GM23338 (cell line): ENCODE measurements at regions not wholly inside any gene's neighbourhood (a gene's known extent, or its start where the extent isn't known, plus 50 kb on each side); places are given as distances from the start of the nearest gene placed in this dataset.

Source experiments
- ATAC-seq: fragments of 200-7000 bp; cut with Tn5 transposase; 3 replicates; pipeline ENCODE4 v1.9.1; 2020
- DNase-seq: peaks from one replicate; pipeline ENCODE4 v3.0.0-alpha.2; 2015; ENCODE audit warnings: low spot score
- H2AFZ ChIP-seq: fragments of 200-600 bp; sonication (generic); 2 replicates; pipeline ENCODE4 v1.8.0; 2016; ENCODE audit warnings: antibody characterized with exemption, mild to moderate bottlenecking, moderate library complexity
- H3F3A ChIP-seq: fragments of 200-600 bp; sonication (generic); replicated peaks from 2 replicates; pipeline ENCODE4 v1.8.0; 2017; ENCODE audit warnings: antibody characterized with exemption, mixed run types, low read depth
- H3K27ac ChIP-seq: fragments of 200-600 bp; sonication (generic); 2 replicates; pipeline ENCODE4 v1.6.1; 2016; ENCODE audit warnings: low read depth
- H3K27me3 ChIP-seq: fragments of 200-600 bp; sonication (generic); 2 replicates; pipeline ENCODE4 v1.8.0; 2016; ENCODE audit warnings: mild to moderate bottlenecking, mixed run types, moderate library complexity; ENCODE audit not compliant: insufficient read depth
- H3K36me3 ChIP-seq: fragments of 200-600 bp; sonication (generic); 2 replicates; pipeline ENCODE4 v1.8.0; 2016; ENCODE audit warnings: mild to moderate bottlenecking; ENCODE audit not compliant: insufficient read depth
- H3K4me1 ChIP-seq: fragments of 200-600 bp; sonication (generic); 2 replicates; pipeline ENCODE4 v1.8.0; 2016; ENCODE audit warnings: mild to moderate bottlenecking, moderate library complexity; ENCODE audit not compliant: insufficient read depth
- H3K4me2 ChIP-seq: fragments of 200-600 bp; sonication (generic); 2 replicates; pipeline ENCODE4 v1.7.1; 2017; ENCODE audit warnings: mixed run types
- H3K4me3 ChIP-seq: fragments of 200-600 bp; sonication (generic); 2 replicates; pipeline ENCODE4 v1.6.1; 2016; ENCODE audit warnings: mixed run types
- H3K79me2 ChIP-seq: fragments of 200-600 bp; sonication (generic); replicated peaks from 2 replicates; pipeline ENCODE4 v1.8.0; 2017; ENCODE audit warnings: mild to moderate bottlenecking; ENCODE audit not compliant: insufficient read depth
- H3K9me2 ChIP-seq: fragments of 200-600 bp; sonication (generic); 2 replicates; pipeline ENCODE4 v1.8.0; 2017; ENCODE audit not compliant: insufficient read depth
- H4K20me1 ChIP-seq: fragments of 200-600 bp; sonication (generic); replicated peaks from 2 replicates; pipeline ENCODE4 v1.8.0; 2017; ENCODE audit warnings: mild to moderate bottlenecking; ENCODE audit not compliant: insufficient read depth
- H3K27ac Mint-ChIP-seq: 2 replicates; pipeline ENCODE4 v1.8.0; 2020; ENCODE audit warnings: inconsistent platforms, mild to moderate bottlenecking, moderate library complexity, mixed read lengths
- H3K27me3 Mint-ChIP-seq: 3 replicates; pipeline ENCODE4 v1.8.0; 2022; ENCODE audit warnings: low read depth, mild to moderate bottlenecking, moderate library complexity, mixed read lengths, inconsistent platforms; ENCODE audit not compliant: insufficient read depth, poor library complexity
- H3K36me3 Mint-ChIP-seq: 3 replicates; pipeline ENCODE4 v1.8.0; 2021; ENCODE audit warnings: low read depth, mild to moderate bottlenecking, inconsistent platforms, moderate library complexity, mixed read lengths
- H3K4me1 Mint-ChIP-seq: 3 replicates; pipeline ENCODE4 v1.8.0; 2020; ENCODE audit warnings: mild to moderate bottlenecking, inconsistent platforms, mixed read lengths
- H3K4me3 Mint-ChIP-seq: 3 replicates; pipeline ENCODE4 v1.8.0; 2021; ENCODE audit warnings: moderate library complexity, mild to moderate bottlenecking, inconsistent platforms, mixed read lengths
- H3K9me3 Mint-ChIP-seq: 3 replicates; pipeline ENCODE4 v1.8.0; 2020; ENCODE audit warnings: moderate library complexity, mild to moderate bottlenecking, inconsistent platforms, mixed read lengths
- CREB1 ChIP-seq: fragments of 250-450 bp; sonication (Bioruptor Pico); IDR thresholded peaks from 2 replicates; pipeline ENCODE4 v1.5.0; 2020; ENCODE audit warnings: low read depth, mild to moderate bottlenecking, moderate library complexity
- EZH2 ChIP-seq: fragments of 200-600 bp; sonication (generic); IDR thresholded peaks from one replicate; pipeline ENCODE4 v1.8.0; 2017; ENCODE audit warnings: antibody characterized with exemption, mild to moderate bottlenecking, low read depth; ENCODE audit not compliant: unreplicated experiment
- EZH2phosphoT487 ChIP-seq: fragments of 200-600 bp; sonication (generic); IDR thresholded peaks from one replicate; pipeline ENCODE4 v1.8.1; 2018; ENCODE audit warnings: antibody characterized with exemption; ENCODE audit not compliant: unreplicated experiment
- JUNB ChIP-seq: IDR thresholded peaks from one replicate; pipeline ENCODE4 v1.6.1; 2016; ENCODE audit warnings: antibody characterized with exemption; ENCODE audit not compliant: unreplicated experiment
- NANOG ChIP-seq: IDR thresholded peaks from 2 replicates; pipeline ENCODE4 v1.6.1; 2016; ENCODE audit warnings: antibody characterized with exemption, borderline replicate concordance
- POLR2AphosphoS5 ChIP-seq: IDR thresholded peaks from 2 replicates; pipeline ENCODE4 v1.6.1; 2016; ENCODE audit warnings: antibody characterized with exemption, low read depth
- STAT1 ChIP-seq: IDR thresholded peaks from one replicate; pipeline ENCODE4 v1.6.1; 2016; ENCODE audit warnings: antibody characterized with exemption; ENCODE audit not compliant: unreplicated experiment
- ZNF114 ChIP-seq: fragments of 250-450 bp; sonication (Bioruptor Pico); IDR thresholded peaks from 2 replicates; pipeline ENCODE4 v1.5.0; 2020; ENCODE audit warnings: mild to moderate bottlenecking, moderate library complexity
- ZNF331 ChIP-seq: fragments of 250-450 bp; sonication (Bioruptor Pico); IDR thresholded peaks from 2 replicates; pipeline ENCODE4 v1.5.0; 2020; ENCODE audit warnings: low read depth, mild to moderate bottlenecking, moderate library complexity
- TF ChIP-seq, protein P1 (sequence below): fragments of 250-450 bp; sonication (Bioruptor Pico); IDR thresholded peaks from 2 replicates; pipeline ENCODE4 v1.5.0; 2020; ENCODE audit warnings: mild to moderate bottlenecking, moderate library complexity
- TF ChIP-seq, protein P2 (sequence below): IDR thresholded peaks from 2 replicates; pipeline ENCODE4 v1.6.1; 2016; ENCODE audit warnings: antibody characterized with exemption
- TF ChIP-seq, protein P3 (sequence below): IDR thresholded peaks from one replicate; pipeline ENCODE4 v1.6.1; 2018; ENCODE audit warnings: antibody characterized with exemption; ENCODE audit not compliant: unreplicated experiment
- TF ChIP-seq, protein P4 (sequence below), 2 experiments: fragments of 200-600 bp in 1 of 2; sonication (generic) in 1 of 2; conservative IDR thresholded peaks; 2 replicates each; pipeline versions ENCODE4 v1.5.1 to v1.6.1; 2016 to 2017; ENCODE audit warnings: antibody characterized with exemption in 2 of 2, low read depth in 2 of 2, mild to moderate bottlenecking in 2 of 2, moderate library complexity in 1 of 2

DNA sequence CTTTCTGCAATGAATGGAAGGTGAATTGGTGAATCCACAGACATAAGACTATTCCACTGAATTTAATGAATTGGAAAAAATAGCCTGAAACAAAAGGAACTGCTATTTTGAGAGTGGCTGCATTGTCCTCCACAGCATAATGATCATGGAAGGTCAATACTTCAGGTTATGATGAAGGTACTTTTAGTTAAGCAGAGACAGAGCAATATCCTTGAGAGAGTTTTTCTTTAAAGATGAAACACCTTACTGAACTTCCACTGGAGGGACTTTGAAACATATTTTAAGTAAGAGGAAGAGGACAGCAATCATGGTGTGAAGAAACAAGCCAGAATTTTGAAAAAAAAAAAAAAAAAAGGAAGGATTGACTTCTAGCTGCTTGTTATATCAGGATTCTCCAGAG, 68.8 kb upstream of the DPP10 start:
- Histone ChIP-seq H3K27me3 (no peaks in the 10 kb centered on the region), H3K36me3 (no peaks in the 10 kb centered on the region), H3K4me1 (no peaks in the 10 kb centered on the region), H3K79me2 (no peaks in the 10 kb centered on the region), H3K4me3 (no peak overlapping the region), H3K27ac (no peak overlapping the region), H2AFZ (no peak overlapping the region), H3K4me2 (no peak overlapping the region), H3K9me2 (0 out of 2 replicates have a peak, but pooled peaks cover 2% of the 10 kb centered on the region), H3F3A (no peaks in the 10 kb centered on the region), H4K20me1 (no peaks in the 10 kb centered on the region)
- no peaks in the 10 kb centered on the region for H3K4me1 Mint-ChIP-seq
- no peak for DNase-seq
- H3K9me3 Mint-ChIP-seq: peaks cover 32% of the 10 kb centered on the region
- TF ChIP-seq POLR2AphosphoS5: no peak
- no peak for TF ChIP-seq ZNF114 (CRISPR knock-in tag)
- TF ChIP-seq NANOG: no peak
- TF ChIP-seq EZH2: no peak
- TF ChIP-seq CREB1 (CRISPR knock-in tag): no peak
- TF ChIP-seq, protein P1, sequence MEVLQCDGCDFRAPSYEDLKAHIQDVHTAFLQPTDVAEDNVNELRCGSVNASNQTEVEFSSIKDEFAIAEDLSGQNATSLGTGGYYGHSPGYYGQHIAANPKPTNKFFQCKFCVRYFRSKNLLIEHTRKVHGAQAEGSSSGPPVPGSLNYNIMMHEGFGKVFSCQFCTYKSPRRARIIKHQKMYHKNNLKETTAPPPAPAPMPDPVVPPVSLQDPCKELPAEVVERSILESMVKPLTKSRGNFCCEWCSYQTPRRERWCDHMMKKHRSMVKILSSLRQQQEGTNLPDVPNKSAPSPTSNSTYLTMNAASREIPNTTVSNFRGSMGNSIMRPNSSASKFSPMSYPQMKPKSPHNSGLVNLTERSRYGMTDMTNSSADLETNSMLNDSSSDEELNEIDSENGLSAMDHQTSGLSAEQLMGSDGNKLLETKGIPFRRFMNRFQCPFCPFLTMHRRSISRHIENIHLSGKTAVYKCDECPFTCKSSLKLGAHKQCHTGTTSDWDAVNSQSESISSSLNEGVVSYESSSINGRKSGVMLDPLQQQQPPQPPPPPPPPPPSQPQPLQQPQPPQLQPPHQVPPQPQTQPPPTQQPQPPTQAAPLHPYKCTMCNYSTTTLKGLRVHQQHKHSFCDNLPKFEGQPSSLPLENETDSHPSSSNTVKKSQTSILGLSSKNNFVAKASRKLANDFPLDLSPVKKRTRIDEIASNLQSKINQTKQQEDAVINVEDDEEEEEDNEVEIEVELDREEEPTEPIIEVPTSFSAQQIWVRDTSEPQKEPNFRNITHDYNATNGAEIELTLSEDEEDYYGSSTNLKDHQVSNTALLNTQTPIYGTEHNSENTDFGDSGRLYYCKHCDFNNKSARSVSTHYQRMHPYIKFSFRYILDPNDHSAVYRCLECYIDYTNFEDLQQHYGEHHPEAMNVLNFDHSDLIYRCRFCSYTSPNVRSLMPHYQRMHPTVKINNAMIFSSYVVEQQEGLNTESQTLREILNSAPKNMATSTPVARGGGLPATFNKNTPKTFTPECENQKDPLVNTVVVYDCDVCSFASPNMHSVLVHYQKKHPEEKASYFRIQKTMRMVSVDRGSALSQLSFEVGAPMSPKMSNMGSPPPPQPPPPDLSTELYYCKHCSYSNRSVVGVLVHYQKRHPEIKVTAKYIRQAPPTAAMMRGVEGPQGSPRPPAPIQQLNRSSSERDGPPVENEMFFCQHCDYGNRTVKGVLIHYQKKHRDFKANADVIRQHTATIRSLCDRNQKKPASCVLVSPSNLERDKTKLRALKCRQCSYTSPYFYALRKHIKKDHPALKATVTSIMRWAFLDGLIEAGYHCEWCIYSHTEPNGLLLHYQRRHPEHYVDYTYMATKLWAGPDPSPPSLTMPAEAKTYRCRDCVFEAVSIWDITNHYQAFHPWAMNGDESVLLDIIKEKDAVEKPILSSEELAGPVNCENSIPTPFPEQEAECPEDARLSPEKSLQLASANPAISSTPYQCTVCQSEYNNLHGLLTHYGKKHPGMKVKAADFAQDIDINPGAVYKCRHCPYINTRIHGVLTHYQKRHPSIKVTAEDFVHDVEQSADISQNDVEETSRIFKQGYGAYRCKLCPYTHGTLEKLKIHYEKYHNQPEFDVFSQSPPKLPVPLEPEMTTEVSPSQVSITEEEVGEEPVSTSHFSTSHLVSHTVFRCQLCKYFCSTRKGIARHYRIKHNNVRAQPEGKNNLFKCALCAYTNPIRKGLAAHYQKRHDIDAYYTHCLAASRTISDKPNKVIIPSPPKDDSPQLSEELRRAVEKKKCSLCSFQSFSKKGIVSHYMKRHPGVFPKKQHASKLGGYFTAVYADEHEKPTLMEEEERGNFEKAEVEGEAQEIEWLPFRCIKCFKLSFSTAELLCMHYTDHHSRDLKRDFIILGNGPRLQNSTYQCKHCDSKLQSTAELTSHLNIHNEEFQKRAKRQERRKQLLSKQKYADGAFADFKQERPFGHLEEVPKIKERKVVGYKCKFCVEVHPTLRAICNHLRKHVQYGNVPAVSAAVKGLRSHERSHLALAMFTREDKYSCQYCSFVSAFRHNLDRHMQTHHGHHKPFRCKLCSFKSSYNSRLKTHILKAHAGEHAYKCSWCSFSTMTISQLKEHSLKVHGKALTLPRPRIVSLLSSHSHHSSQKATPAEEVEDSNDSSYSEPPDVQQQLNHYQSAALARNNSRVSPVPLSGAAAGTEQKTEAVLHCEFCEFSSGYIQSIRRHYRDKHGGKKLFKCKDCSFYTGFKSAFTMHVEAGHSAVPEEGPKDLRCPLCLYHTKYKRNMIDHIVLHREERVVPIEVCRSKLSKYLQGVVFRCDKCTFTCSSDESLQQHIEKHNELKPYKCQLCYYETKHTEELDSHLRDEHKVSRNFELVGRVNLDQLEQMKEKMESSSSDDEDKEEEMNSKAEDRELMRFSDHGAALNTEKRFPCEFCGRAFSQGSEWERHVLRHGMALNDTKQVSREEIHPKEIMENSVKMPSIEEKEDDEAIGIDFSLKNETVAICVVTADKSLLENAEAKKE (CRISPR knock-in tag): no peak
- TF ChIP-seq, protein P2, sequence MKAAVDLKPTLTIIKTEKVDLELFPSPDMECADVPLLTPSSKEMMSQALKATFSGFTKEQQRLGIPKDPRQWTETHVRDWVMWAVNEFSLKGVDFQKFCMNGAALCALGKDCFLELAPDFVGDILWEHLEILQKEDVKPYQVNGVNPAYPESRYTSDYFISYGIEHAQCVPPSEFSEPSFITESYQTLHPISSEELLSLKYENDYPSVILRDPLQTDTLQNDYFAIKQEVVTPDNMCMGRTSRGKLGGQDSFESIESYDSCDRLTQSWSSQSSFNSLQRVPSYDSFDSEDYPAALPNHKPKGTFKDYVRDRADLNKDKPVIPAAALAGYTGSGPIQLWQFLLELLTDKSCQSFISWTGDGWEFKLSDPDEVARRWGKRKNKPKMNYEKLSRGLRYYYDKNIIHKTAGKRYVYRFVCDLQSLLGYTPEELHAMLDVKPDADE: no peak
- no peak for TF ChIP-seq EZH2phosphoT487
- TF ChIP-seq, protein P3, sequence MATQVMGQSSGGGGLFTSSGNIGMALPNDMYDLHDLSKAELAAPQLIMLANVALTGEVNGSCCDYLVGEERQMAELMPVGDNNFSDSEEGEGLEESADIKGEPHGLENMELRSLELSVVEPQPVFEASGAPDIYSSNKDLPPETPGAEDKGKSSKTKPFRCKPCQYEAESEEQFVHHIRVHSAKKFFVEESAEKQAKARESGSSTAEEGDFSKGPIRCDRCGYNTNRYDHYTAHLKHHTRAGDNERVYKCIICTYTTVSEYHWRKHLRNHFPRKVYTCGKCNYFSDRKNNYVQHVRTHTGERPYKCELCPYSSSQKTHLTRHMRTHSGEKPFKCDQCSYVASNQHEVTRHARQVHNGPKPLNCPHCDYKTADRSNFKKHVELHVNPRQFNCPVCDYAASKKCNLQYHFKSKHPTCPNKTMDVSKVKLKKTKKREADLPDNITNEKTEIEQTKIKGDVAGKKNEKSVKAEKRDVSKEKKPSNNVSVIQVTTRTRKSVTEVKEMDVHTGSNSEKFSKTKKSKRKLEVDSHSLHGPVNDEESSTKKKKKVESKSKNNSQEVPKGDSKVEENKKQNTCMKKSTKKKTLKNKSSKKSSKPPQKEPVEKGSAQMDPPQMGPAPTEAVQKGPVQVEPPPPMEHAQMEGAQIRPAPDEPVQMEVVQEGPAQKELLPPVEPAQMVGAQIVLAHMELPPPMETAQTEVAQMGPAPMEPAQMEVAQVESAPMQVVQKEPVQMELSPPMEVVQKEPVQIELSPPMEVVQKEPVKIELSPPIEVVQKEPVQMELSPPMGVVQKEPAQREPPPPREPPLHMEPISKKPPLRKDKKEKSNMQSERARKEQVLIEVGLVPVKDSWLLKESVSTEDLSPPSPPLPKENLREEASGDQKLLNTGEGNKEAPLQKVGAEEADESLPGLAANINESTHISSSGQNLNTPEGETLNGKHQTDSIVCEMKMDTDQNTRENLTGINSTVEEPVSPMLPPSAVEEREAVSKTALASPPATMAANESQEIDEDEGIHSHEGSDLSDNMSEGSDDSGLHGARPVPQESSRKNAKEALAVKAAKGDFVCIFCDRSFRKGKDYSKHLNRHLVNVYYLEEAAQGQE: no peak
- TF ChIP-seq, protein P4, sequence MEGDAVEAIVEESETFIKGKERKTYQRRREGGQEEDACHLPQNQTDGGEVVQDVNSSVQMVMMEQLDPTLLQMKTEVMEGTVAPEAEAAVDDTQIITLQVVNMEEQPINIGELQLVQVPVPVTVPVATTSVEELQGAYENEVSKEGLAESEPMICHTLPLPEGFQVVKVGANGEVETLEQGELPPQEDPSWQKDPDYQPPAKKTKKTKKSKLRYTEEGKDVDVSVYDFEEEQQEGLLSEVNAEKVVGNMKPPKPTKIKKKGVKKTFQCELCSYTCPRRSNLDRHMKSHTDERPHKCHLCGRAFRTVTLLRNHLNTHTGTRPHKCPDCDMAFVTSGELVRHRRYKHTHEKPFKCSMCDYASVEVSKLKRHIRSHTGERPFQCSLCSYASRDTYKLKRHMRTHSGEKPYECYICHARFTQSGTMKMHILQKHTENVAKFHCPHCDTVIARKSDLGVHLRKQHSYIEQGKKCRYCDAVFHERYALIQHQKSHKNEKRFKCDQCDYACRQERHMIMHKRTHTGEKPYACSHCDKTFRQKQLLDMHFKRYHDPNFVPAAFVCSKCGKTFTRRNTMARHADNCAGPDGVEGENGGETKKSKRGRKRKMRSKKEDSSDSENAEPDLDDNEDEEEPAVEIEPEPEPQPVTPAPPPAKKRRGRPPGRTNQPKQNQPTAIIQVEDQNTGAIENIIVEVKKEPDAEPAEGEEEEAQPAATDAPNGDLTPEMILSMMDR (conservative IDR thresholded peaks at IDR 0.05; ENCODE audit: low read depth in 2 of 2): no peak
- TF ChIP-seq JUNB: no peak
- TF ChIP-seq STAT1: no peak
- no peak for TF ChIP-seq ZNF331 (CRISPR knock-in tag)
- no peak overlapping the region for H3K27ac Mint-ChIP-seq
- ATAC-seq: no peak
- no peaks in the 10 kb centered on the region for H3K27me3 Mint-ChIP-seq
- H3K4me3 Mint-ChIP-seq: no peak overlapping the region
- H3K36me3 Mint-ChIP-seq: peaks cover 16% of the 10 kb centered on the region
